ENCODE measurements at regions not wholly inside any gene's neighbourhood (a gene's known extent, or its start where the extent isn't known, plus 50 kb on each side); places are given as distances from the start of the nearest gene placed in this dataset.

GRCh38 chr1:25111706-25112105 lies 120.6 kb downstream of the SYF2 start:
- TF ChIP-seq POLR2A (IDR thresholded peaks at IDR 0.05) (no peak), CTCF (IDR thresholded peaks at IDR 0.05) (no peak)
